Right lobe of liver (tissue), 4 donors: ENCODE measurements at regions not wholly inside any gene's neighbourhood (a gene's known extent, or its start where the extent isn't known, plus 50 kb on each side); places are given as distances from the start of the nearest gene placed in this dataset.

ENCODE experiments used
- POLR2A ChIP-seq: fragments of 450-650 bp; IDR thresholded peaks from one replicate; pipeline ENCODE4 v1.6.1; 2017; ENCODE audit warnings: antibody characterized with exemption, mild to moderate bottlenecking
- TF ChIP-seq, protein P1 (sequence below), 4 donors: fragments of 200-600 bp in 3 of 4; fragments of 450-650 bp in 1 of 4; IDR thresholded peaks; one replicate each; pipeline versions ENCODE4 v1.5.1 to v1.8.0; 2016 to 2022; ENCODE audit warnings: antibody characterized with exemption in 4 of 4, mild to moderate bottlenecking in 2 of 4
- donor health status: DM: no; HTN: no; CAD: no.
- donor health status: DM: no; HTN: no; CAD: no.
- donor health status: DM: no; HTN: yes; CAD: no.

DNA sequence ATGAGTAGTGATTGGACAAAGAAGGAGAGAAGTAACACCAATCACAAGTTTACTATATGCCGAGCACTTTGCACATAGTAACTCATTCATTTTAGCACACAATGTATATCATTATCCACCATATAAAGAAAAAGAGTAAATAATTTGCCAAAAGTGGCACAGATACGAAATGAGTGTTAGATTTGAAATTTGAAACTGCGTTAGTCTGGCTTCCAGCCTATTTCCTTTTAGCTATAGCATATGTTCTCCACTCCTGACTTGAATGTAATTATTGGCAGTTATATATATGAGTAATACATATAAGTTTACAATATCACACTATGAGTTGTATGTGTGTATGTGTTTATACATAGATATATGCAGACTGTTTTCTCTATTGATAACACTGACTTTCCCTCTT is 98.6 kb downstream of the NOL4 start:
- TF ChIP-seq, protein P1, sequence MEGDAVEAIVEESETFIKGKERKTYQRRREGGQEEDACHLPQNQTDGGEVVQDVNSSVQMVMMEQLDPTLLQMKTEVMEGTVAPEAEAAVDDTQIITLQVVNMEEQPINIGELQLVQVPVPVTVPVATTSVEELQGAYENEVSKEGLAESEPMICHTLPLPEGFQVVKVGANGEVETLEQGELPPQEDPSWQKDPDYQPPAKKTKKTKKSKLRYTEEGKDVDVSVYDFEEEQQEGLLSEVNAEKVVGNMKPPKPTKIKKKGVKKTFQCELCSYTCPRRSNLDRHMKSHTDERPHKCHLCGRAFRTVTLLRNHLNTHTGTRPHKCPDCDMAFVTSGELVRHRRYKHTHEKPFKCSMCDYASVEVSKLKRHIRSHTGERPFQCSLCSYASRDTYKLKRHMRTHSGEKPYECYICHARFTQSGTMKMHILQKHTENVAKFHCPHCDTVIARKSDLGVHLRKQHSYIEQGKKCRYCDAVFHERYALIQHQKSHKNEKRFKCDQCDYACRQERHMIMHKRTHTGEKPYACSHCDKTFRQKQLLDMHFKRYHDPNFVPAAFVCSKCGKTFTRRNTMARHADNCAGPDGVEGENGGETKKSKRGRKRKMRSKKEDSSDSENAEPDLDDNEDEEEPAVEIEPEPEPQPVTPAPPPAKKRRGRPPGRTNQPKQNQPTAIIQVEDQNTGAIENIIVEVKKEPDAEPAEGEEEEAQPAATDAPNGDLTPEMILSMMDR (IDR thresholded peaks at IDR 0.05) = no peak
- no peak for TF ChIP-seq POLR2A
